ENCODE measurements at regions not wholly inside any gene's neighbourhood (a gene's known extent, or its start where the extent isn't known, plus 50 kb on each side); places are given as distances from the start of the nearest gene placed in this dataset.

- TF ChIP-seq CTCF (IDR thresholded peaks at IDR 0.05; ENCODE audit: low read depth, low read length) (peak; percentile 42), POLR2A (IDR thresholded peaks at IDR 0.05; ENCODE audit: extremely low read depth, insufficient read length) (no peak), MAX (IDR thresholded peaks at IDR 0.05; ENCODE audit: low read depth, low read length) (no peak), MYC (IDR thresholded peaks at IDR 0.05; ENCODE audit: low read depth, low read length) (no peak)
Observed at GRCh38 chr3:180802837-180803236, 109.6 kb upstream of the FXR1 start.

Data from NB4 (cell line).